HUES48 (cell line): ENCODE measurements at regions not wholly inside any gene's neighbourhood (a gene's known extent, or its start where the extent isn't known, plus 50 kb on each side); places are given as distances from the start of the nearest gene placed in this dataset.
"Not testable (repeated sequence)": the region's sequence is repeated elsewhere in the genome, so short reads cannot be mapped to it uniquely, and the experiment has no call there.

Experiments
- H3K27ac ChIP-seq: one replicate; pipeline ENCODE4 v1.7.0; 2013; ENCODE audit warnings: low read depth, low read length, inconsistent platforms
- H3K27me3 ChIP-seq: 2 replicates; pipeline ENCODE4 v1.6.1; 2013; ENCODE audit warnings: mild to moderate bottlenecking, low read length; ENCODE audit not compliant: control insufficient read depth, insufficient read depth
- H3K36me3 ChIP-seq: 2 replicates; pipeline ENCODE4 v1.6.1; 2013; ENCODE audit warnings: low read length; ENCODE audit not compliant: control insufficient read depth, insufficient read depth
- H3K4me1 ChIP-seq: 2 replicates; pipeline ENCODE4 v1.6.1; 2013; ENCODE audit warnings: mild to moderate bottlenecking, low read length; ENCODE audit not compliant: control insufficient read depth, insufficient read depth
- H3K4me3 ChIP-seq: 2 replicates; pipeline ENCODE4 v1.5.1; 2013; ENCODE audit warnings: mild to moderate bottlenecking, low read depth, low read length
- H3K9ac ChIP-seq: 2 replicates; pipeline ENCODE4 v1.6.1; 2013; ENCODE audit warnings: mild to moderate bottlenecking, low read depth, low read length, moderate library complexity
- H3K9me3 ChIP-seq: 2 replicates; pipeline ENCODE4 v1.6.1; 2013; ENCODE audit warnings: low read length; ENCODE audit not compliant: control insufficient read depth, insufficient read depth

DNA sequence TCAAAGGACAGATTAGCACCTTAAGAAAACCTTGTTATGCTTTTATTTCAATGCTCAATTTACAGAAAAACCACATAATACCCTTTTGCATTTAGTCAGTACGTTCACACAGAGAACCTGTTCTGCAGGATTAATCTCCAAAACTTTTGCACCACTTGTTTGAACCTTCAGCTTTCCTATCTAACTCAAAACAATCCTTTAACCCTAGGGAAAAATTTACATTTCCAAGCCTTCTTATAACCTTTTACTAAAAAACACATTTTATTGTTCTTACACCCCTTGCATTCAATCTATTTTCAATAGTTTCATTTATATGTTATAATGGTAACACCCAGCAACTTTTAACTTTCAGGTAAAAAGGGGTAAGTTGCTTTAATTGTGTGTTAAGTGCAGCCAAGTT is 952.5 kb upstream of the CNTN5 start:
- Histone ChIP-seq H3K27me3 (no peaks in the 10 kb centered on the region), H3K4me1 (peaks cover 4% of the 10 kb centered on the region), H3K9ac (no peak overlapping the region), H3K4me3 (no peak overlapping the region), H3K27ac (no peak overlapping the region), H3K9me3 (no peaks in the 10 kb centered on the region), H3K36me3 (no peaks in the 10 kb centered on the region)

DNA sequence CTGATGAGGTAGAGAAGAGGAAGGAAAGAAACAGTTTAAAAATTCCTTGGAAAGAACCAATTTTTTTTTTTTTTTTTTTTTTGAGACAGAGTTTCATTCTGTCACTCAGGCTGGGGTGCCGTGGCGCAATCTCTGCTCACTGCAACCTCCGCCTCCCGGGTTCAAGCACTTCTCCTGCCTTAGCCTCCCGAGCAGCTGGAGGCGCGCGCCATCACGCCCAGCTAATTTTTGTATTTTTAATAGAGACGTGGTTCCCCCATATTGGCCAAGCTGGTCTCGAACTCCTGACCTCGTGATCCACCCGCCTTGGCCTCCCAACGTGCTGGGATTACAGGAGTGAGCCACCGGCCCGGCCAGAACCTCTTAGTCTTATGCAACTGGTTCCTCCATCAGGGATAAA is 951.6 kb upstream of the CNTN5 start:
- H3K9me3 ChIP-seq, H3K36me3 ChIP-seq, H3K27ac ChIP-seq, H3K4me1 ChIP-seq, H3K27me3 ChIP-seq, H3K4me3 ChIP-seq, H3K9ac ChIP-seq: not testable (repeated sequence)

DNA sequence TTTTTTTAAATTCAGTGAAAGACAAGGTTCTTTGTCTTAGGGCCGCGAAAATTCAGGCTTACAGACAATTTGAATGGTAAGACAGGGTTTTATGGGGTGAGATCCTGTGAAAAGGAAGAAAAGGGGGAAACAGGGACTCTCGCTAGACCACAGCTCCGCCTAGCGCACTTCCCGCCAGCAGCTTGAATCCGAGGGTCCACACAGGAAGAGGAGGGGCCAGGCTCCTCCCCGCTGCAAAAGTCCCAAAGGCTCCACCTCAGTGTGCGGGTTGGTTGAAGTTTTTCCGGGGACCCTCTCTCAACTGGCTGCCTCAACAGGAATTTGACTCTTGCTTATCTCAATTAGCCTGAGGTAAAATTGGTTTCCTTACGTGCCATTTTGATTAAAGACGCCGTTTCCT is 950.9 kb upstream of the CNTN5 start:
- no peak overlapping the region for H3K9ac ChIP-seq
- H3K27ac ChIP-seq = no peak overlapping the region
- H3K4me1 ChIP-seq = peaks cover 4% of the 10 kb centered on the region
- H3K4me3 ChIP-seq = no peak overlapping the region
- H3K36me3 ChIP-seq = no peaks in the 10 kb centered on the region
- no peaks in the 10 kb centered on the region for H3K27me3 ChIP-seq
- H3K9me3 ChIP-seq = no peaks in the 10 kb centered on the region

DNA sequence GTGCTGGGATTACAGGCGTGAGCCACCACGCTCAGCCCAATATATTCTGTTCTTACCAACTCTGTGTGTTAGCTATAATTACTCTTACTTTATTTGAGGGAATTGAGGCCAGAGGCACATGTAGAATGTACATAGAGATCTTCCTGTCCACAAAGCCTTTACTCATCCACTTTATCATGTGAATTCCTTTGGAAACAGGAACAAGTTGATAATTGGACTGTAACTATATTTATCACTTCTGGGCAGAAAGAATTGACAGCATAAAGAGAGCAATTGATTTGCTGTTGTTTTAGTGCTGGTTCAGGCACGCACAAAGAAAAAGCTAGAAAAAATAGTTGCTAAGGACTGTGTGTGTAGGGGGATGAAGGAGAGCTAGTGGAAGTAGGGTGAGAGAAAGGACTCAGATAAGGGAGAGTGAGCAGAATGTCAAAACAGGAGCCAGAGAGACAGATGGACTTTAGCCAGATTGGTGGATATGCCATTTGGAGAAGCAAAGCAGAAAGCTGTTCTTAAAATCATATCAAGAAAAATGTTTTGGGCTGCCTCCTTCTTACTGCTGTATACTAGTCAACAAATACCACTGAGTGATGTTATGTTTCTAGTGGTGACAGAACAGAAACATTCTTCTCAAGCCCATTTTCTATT is 929.8 kb upstream of the CNTN5 start:
- H3K9ac ChIP-seq = no peak overlapping the region
- H3K9me3 ChIP-seq = no peaks in the 10 kb centered on the region
- H3K27ac ChIP-seq = no peak overlapping the region
- no peak overlapping the region for H3K4me3 ChIP-seq
- H3K36me3 ChIP-seq = no peaks in the 10 kb centered on the region
- no peaks in the 10 kb centered on the region for H3K4me1 ChIP-seq
- H3K27me3 ChIP-seq = no peaks in the 10 kb centered on the region

DNA sequence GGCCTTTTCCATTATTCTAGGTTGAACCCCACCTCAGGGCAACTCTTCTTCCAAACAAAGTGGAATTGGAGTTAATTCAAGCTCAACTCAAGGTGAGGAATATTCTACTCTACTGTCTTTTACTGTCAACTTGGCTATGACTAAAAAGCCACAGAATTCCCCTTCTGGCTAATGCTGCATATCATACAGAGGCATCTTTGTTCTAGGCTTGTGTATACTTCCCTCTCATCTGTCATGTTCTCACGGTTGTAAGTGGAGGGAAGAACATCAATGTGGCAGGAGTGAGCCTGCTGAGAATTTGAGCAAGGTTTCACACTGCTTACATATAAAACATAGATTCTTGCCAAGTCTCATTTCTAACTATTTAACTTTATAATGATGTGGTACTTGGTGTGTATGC is 921.4 kb upstream of the CNTN5 start:
- no peak overlapping the region for H3K9ac ChIP-seq
- no peak overlapping the region for H3K4me3 ChIP-seq
- no peaks in the 10 kb centered on the region for H3K36me3 ChIP-seq
- no peaks in the 10 kb centered on the region for H3K27me3 ChIP-seq
- H3K27ac ChIP-seq = no peak overlapping the region
- no peaks in the 10 kb centered on the region for H3K9me3 ChIP-seq
- no peaks in the 10 kb centered on the region for H3K4me1 ChIP-seq

DNA sequence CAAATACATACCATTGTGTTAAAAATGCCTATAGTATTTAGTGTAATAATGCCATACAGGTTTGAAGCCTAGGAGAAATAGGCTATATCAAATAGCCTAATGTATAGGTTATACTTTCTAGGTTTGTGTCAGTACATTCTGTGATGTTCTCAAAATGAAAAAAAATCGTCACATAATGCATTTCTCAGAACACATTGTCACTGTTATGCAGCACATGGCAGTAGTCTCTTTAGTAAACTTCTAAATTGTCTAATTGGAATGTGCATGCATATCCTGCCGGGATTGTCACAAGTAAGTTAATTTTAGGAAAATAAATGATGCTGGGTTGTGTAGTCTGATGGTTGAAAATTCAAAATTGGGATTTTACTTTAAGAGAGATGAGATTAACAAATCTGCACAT is 920.1 kb upstream of the CNTN5 start:
- Histone ChIP-seq H3K4me1 (no peaks in the 10 kb centered on the region), H3K9ac (no peak overlapping the region), H3K36me3 (no peaks in the 10 kb centered on the region), H3K4me3 (no peak overlapping the region), H3K27ac (no peak overlapping the region), H3K9me3 (no peaks in the 10 kb centered on the region), H3K27me3 (no peaks in the 10 kb centered on the region)

DNA sequence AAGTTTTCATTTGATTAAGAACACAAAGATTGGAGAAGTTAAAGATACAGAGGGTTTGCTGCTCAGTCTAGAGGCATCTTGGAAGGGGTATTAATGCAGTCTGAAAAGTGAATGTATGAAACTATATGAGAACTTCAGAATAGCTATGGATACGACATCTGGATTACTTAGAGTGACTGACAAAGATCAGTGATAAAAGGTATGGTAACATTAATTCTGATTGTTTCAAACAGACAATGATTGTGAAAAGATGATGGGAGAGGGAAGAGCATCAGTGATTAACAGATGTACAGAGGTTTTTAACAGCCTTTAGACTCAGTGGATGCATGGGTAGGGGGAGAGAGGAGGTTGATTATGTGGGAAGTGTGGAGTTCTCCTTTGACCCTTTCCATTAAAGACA is 919.4 kb upstream of the CNTN5 start:
- Histone ChIP-seq H3K9me3 (no peaks in the 10 kb centered on the region), H3K36me3 (no peaks in the 10 kb centered on the region), H3K27ac (no peak overlapping the region), H3K4me3 (no peak overlapping the region), H3K9ac (no peak overlapping the region), H3K4me1 (no peaks in the 10 kb centered on the region), H3K27me3 (no peaks in the 10 kb centered on the region)

DNA sequence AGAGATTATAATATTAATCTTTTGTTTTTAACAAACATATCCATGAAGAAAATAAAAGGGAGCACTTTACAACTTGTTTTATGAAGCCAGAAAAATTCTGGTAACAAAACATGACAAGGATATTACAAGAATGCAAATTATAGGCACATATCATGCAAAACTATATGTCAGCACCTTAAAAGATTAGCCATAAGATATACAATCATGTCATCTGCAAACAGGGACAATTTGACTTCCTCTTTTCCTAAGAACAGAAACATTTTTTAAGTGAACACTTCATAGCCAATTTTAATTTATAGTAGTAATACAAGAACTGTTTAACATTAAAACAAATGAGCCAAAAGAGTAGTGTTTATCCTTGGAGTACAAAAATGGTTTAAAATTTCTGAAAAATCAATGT is 916.5 kb upstream of the CNTN5 start:
- no peaks in the 10 kb centered on the region for H3K4me1 ChIP-seq
- H3K9ac ChIP-seq = no peak overlapping the region
- no peak overlapping the region for H3K4me3 ChIP-seq
- H3K27me3 ChIP-seq = no peaks in the 10 kb centered on the region
- H3K36me3 ChIP-seq = no peaks in the 10 kb centered on the region
- no peak overlapping the region for H3K27ac ChIP-seq
- no peaks in the 10 kb centered on the region for H3K9me3 ChIP-seq

DNA sequence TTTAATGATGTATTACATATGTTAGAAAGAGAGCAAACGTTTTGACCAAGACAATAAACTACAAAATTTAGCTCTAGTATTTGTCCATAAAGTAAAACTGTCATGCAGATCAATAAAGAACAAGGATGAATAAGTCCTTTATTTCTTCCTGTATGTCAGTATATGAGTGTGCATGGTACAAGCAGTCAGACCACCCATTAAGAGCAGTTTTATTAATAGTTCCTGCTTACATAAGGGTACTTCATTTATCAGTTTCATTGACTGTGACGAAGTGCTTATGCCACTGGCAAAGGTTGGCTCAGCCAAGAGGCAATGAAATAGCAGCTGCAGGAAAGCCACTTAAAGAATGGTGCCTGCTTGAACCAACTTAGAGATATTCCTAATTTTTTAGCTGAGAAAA is 913.0 kb upstream of the CNTN5 start:
- H3K36me3 ChIP-seq = no peaks in the 10 kb centered on the region
- H3K27ac ChIP-seq = no peak overlapping the region
- H3K4me3 ChIP-seq = no peak overlapping the region
- no peaks in the 10 kb centered on the region for H3K27me3 ChIP-seq
- H3K9me3 ChIP-seq = no peaks in the 10 kb centered on the region
- no peaks in the 10 kb centered on the region for H3K4me1 ChIP-seq
- no peak overlapping the region for H3K9ac ChIP-seq

DNA sequence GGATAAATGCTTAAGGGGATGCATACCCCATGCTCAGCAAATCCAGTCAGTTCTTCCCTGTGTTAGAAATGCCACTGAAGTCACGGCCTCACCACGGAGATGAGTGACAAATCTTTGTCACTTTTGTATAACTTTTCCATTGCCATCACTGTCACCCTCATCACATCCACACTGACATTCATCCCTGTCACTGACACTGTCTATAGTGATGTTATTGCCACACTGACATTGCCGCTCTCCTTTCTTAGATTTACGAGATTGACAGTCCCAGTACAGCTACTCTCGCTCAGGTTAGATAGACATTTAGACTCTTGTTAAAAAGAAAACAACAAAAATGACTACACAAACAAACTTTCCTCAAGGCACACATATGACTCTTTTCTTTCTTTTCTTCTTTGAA is 910.7 kb upstream of the CNTN5 start:
- H3K36me3 ChIP-seq = no peaks in the 10 kb centered on the region
- no peak overlapping the region for H3K9ac ChIP-seq
- no peak overlapping the region for H3K4me3 ChIP-seq
- no peaks in the 10 kb centered on the region for H3K27me3 ChIP-seq
- H3K27ac ChIP-seq = no peak overlapping the region
- no peaks in the 10 kb centered on the region for H3K9me3 ChIP-seq
- H3K4me1 ChIP-seq = no peaks in the 10 kb centered on the region

DNA sequence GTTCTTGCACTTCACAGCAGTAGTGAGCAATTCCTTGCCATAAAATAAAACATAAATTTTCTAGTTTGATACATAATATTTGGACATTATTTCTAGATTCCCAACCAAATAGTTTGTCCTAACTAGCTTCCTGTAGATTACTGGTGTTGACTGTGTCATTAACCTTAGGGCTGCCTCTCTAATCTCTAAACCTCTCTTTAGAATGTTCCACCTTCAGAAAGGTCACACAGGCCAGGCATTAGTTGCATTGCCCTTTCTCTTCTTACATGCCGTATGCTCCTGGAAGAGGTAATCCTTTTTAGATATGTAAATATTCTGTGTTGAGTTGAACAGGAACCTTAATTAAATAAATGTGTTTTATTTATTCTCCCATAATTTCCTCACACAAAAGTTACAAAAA is 904.9 kb upstream of the CNTN5 start:
- H3K4me3 ChIP-seq = no peak overlapping the region
- no peaks in the 10 kb centered on the region for H3K9me3 ChIP-seq
- no peaks in the 10 kb centered on the region for H3K36me3 ChIP-seq
- no peak overlapping the region for H3K9ac ChIP-seq
- H3K27me3 ChIP-seq = no peaks in the 10 kb centered on the region
- no peak overlapping the region for H3K27ac ChIP-seq
- H3K4me1 ChIP-seq = no peaks in the 10 kb centered on the region

DNA sequence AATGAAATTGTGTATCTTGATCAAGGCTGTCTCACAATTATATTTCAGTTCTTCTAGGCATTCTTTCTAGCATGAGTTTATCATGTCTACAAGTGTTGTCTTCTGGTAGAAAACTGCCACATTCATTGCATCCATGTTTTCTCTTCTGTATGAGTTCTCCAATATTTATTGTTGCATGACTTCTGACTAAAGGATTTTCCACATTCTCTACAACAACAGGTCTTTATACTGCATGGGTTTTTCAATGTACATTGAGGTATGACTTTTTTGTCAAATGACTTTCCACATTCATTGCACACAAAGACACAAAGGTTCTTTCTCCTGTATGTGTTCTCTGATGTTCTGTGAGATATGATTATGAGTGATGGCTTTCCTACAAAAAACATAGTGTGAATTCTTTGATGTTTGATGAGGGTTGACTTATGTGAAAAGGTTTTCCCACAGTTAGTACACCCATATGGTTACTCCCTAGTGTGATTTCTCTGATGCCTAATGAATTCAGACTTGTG is 890.6 kb upstream of the CNTN5 start:
- peaks cover 3% of the 10 kb centered on the region for H3K9me3 ChIP-seq
- H3K27ac ChIP-seq = no peak overlapping the region
- H3K4me3 ChIP-seq = no peak overlapping the region
- H3K36me3 ChIP-seq = no peaks in the 10 kb centered on the region
- no peaks in the 10 kb centered on the region for H3K27me3 ChIP-seq
- no peak overlapping the region for H3K9ac ChIP-seq
- no peaks in the 10 kb centered on the region for H3K4me1 ChIP-seq
